NCI-H2081 treated with DMSO at 0.1 percent for 48 hours (cell line): ENCODE measurements at regions not wholly inside any gene's neighbourhood (a gene's known extent, or its start where the extent isn't known, plus 50 kb on each side); places are given as distances from the start of the nearest gene placed in this dataset.

Experiments used
- DNase-seq: peaks from one replicate; lab custom pipeline; 2025; lab: John Stamatoyannopoulos, UW

DNA sequence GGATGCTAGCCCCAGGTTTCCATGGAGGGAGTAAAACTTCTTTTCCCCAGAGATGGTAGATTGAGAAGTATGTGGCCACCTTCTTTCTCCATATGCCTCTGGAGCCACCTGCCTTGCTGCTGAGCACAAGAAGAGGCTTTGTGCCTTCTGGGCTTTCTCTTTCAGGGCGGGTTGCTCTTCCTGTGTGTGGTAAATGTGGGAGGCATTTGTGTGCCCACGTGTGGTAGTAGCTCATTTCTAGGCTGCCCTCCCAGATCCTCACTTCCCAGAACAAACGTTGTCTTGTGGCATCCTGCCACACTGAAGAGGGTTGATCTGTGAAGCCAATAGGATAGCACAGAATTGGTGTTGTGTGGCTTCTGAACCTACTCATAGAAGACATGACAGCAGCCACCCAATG lies 342.0 kb upstream of the PODXL start:
- DNase-seq = no peak

DNA sequence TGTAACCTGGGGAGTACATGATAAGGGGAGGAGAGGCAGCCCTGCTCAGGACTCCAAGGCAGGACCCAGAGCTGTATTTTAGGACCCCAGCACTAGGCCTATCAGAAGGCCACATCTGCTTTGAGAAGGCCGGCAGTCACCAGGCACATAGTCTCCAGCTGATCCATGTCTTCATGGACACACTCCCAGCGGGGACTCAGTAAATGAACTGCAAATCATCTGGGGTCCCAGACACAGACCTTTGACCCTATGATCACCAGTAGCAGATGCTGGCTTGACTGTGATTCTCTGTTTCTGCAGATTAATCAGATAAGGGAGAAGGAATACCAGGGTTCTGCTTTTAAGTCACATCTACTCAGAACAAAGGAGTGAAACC lies 341.4 kb upstream of the PODXL start:
- DNase-seq = no peak

DNA sequence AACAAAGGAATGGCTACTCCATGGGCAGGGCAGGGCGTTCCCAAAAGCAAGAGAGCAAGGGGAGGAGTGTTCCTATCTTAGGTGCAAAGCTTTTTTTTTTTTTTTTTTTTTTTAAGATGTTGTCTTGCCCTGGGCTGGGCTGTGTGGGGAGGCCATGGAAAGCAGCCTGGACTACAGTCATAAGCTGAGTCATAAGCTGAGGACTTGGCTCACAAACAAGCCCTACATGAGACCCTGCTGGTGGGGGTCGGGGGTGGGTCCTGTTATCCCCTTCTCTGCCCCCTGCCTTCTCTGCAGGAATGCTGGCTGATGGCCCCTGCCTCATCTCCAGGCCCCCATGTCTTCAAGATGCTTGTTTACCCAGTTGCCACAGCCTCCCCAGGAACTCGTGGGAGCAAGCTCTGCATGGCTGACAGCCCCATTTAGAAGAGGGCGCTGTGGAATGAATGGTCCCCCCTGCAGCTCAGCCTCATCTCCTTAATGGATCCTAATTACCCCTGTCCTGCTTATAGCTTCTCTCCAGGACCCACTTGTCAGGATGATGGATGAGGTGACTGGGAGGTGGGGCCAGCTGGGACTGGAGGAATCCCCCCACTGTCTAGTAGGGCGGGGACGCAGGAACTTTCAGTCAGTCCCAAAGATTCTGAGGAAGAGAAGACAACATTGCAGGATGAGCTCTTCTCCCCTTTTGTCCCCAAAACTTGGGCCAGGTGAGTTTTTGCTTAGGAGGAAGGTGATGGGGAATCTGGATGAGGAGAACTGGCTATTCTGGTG lies 340.8 kb upstream of the PODXL start:
- DNase-seq = no peak

DNA sequence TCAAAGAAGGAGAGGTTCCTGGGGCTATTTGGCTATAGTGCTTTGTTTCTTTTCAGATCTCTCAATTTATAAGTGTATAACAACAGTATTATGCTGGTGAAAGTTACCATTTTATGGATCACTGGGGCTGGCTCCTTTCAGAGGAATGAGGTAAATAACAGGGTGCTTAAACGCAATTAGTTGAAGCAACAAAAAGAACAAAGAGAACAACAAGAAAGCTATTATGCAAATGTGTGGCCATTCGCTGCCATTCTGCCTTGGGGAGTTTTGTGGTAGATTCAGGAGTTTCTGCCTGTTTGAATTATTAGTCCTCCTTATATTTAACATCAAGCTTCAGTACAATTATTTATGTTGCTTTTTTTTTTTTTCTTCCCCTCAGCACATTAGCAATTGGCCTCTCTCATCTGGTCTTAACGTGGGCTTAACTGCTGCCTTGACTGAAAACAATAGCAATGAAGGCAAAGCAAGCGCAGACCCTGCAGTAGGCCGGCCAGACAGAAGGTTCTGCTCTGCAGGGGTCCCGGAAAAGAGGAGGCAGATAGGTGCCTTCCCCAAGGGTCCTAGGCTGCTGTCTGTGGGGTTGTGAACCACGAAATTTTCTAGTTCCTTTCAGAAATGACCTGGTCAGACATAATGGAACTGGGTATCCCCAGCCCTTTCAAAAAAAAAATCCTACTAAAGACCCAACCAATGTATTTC lies 339.9 kb upstream of the PODXL start:
- DNase-seq = peak; percentile 49

DNA sequence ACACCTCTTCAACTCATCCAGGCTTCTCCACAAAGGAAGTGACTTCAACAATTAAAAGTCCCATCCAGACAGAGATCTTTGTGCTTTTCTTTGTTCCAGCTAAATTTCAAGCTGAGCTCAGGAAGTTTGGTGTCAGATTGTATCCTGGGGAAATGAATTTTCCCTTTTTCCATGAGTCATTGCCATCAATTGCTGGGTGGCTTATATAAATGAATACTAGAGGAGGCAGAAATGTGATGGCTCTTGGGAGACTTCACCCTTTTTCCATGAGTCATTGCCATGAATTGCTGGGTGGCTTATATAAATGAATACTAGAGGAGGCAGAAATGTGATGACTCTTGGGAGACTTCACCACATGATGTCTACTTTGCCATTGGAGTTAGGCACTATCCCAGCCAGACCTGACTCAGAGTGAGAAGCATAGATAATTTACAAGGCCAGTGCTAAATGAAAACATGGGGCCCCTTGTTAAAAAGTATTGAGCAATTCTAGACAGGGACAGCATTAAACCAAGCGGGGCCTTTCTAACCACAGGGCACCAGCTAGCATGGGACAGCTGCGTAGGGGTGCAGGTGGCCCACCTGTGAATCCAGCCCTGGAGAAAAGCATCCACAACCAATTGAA lies 339.2 kb upstream of the PODXL start:
- no peak for DNase-seq

DNA sequence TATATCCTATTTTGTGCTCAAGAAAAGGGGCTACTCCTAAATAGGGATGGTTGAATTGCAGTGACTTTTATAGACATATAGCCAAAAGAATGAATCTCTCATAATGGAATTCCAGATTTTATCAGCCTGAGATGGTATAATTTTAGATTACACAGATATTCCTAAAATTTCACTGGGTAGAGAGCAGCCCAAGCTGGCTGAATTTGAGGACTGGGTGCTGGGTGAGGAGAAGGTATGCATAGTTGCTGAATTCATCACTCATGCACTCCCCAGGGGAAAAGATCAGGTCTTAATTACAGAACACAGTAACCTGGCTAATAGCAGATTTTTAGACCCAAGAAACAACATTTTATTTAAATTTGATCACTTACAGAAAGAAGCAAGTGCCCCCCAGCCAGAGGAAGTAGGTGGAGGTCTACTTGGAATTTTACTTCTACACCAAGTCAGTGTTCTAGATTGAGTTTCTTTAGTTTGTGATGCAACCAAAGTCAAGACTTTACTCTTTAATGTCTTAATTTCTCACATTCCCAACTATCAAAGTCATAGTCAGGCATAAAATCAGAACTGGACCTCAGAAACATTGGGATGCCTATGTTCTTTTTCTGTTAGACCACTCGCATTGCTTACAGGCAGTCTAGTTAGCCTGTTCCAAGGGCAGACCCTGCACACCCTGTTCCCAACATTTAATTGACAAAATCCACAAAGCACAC lies 337.4 kb upstream of the PODXL start:
- no peak for DNase-seq

DNA sequence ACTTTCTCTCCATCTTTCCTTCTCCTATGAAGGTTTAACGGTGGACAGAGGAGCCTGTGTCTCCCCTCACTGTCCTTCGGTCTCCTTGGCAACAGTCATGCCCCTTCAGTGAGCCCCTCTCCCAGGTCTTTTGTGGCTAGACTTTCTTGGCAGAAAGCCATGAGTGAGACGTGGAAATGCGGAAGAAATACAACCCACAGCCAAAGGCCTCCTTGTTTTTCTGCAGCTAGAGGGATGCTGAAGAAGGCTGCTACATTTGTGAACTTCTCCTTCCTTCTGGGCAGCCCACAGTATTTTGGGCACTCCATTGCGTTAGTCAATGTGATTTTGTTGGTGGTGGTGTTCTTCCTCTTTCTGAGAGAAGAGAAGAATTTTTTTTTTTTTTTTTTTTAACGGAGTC lies 333.7 kb upstream of the PODXL start:
- no peak for DNase-seq

DNA sequence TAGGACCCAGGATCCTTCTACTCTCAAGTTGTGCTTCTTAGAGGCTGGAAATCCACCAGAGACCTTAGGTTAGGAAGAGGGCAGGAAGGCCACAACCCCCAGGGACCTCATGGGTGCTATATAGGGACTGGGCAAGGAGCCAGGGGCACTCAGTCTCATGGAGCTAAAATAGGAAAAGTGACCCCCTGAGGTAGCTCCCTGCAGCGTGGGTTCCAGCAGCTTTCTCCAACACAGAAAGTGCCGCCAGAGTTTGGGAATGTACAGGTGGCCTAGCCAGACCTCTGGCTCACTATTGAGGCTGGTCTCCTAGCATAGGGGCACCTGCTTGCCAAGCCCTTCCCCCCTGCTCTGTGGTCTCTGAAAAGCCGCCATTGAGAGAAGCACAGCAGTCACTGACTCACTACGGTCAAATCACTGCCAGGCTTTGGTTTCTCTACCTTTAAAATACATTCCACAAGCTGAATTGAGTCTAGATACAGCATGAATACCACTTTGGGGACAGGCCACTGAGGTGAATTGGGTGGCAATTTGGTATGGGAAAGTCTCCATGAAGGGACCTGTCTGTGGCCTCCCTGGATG lies 333.2 kb upstream of the PODXL start:
- no peak for DNase-seq

DNA sequence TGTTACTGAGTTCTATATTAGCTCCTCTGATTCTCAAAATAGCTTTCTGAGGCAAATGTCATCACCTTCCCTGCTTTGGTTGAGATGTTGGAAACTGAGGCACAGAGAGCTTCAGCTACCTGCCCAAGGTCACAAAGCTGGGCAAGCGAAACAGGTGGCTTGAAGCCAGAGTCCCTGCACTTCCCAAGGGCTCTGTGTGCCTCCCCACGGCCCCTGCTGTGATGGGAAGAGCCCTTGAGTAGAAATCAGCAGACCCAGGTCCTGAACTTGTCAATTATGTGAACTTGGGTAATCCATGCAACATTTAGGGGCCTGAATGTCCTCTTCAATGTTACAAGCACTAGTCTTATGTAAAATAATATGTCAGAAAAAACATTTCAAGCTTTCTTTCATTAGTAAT lies 327.3 kb upstream of the PODXL start:
- no peak for DNase-seq

DNA sequence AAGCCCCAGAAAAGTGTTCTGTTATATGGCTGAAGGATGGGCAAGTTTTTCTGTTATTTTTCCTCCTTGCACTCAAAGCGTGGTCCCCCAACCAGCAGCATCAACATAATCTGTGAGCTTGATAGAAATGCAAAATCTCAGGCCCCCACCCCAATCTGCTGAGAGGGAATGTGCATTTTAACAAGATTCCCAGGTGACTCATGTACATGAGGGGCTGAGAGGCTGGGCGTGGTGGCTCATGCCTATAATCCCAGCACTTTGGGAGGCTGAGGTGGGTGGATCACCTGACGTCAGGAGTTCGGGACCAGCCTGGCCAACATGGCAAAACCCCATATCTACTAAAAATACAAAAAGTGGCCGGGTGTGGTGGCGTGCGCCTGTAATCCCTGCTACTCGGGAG lies 326.8 kb upstream of the PODXL start:
- DNase-seq = no peak

DNA sequence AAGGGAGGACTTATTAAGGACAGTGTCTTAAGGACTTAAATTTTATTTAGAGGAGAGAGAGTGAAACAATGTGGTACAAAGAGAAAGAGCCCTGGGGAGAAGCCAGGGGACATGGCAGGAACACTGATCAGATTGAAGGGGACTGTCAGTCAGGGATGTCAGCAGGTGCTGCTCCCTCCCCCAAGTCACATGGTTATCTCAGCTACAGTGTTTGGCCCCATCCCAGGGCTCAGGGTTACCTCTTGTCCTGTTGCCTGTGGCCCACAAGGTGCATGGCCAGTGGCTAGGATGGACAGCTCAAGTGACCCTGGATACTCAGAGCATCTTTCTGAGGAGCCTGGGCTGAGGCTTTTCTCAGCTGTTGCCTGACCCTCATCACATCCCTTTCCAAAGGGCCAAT lies 325.9 kb upstream of the PODXL start:
- DNase-seq = no peak

DNA sequence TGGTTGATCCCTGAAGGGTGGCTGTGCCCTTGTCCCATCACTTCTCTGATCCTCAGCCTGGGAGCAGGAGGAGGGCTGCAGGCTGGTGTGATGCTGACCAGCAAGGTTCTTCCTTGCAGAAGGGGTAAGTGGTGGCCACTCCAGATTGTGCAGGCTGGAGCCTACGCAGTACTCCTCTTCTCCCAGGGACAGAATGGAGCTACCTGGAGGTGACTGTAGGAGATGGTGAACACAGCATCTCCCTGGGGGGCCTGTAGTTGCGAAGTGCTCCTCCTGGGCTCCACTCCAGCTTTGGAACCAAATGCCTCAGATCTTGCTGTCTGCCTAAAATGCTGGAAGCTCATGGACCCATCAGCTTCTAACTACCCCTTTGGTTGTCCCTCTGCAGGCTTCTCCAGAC lies 323.6 kb upstream of the PODXL start:
- no peak for DNase-seq

DNA sequence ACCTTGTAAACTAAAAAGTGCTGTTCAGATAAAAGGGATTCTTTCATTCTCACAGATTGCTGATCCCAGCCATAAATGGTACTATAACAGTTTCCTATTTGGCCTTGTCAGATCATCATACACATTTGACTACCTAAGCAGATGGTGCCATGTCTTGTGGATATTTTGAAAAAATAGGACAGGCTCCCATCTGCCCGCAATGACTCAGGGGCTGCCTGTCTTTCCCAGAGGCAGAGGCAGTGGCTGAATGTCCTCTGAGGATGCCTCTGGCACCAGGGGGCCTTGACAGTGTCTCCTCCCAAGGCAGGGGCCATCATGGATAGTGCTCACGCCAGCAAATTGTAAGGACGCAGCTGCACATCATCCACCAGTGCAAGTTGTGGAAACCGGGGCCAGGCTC lies 323.0 kb upstream of the PODXL start:
- DNase-seq = no peak

DNA sequence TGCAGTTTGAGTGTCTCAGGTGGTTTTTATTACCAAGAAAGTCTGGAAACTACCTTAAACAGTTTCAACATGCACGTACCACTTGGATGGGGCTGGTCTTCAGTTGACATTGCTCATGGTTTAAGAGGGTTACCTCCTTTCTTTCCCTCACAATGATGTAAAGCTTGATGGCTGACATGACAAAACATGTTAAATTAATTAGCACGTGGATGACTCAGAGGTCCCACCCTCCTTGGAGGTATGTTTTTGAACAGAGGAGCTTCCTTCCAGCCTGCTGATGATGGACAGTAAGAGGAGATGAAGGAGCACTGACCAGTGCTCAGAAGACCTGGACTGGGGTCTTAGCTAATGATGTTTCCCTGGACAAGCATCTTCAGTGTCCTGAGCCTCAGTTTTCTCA lies 322.3 kb upstream of the PODXL start:
- no peak for DNase-seq

DNA sequence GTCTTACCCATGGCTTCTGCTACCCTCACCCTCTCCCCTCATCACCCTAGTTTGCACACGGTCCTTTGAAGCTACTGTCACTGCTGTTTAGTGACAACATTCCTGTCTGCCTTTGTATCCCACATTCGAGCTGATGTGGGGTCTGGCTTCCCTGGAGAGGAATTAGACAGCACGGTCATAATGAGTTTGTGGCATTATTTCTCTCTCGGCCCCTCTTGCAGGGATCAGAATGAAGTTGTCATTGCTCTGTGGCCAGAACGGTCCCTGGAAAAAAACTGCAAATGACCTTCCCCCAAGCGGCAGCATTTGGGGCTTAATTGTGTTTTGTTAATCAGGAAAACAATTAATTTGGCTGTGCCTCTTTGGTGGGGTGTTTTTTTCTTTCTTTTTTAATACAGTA lies 317.2 kb upstream of the PODXL start:
- no peak for DNase-seq

DNA sequence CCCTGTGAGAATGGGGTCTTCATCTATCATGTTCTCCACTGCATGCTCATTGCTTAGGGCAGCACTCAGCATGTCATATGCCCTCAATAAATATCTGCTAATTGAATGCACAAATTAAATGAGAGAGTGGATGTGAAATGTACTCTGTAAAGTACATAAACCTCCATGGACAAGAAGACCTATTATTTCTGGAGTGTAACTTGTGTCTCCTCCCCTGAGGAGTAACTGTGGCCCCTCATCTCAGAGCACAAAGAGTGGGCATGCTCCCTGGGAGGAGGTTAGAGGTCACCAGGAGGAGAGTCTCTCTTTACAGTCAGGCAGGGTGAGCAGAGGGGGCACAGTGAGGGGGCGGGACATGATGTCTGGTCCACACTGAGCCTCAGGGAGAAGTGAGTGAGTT lies 313.6 kb upstream of the PODXL start:
- no peak for DNase-seq

DNA sequence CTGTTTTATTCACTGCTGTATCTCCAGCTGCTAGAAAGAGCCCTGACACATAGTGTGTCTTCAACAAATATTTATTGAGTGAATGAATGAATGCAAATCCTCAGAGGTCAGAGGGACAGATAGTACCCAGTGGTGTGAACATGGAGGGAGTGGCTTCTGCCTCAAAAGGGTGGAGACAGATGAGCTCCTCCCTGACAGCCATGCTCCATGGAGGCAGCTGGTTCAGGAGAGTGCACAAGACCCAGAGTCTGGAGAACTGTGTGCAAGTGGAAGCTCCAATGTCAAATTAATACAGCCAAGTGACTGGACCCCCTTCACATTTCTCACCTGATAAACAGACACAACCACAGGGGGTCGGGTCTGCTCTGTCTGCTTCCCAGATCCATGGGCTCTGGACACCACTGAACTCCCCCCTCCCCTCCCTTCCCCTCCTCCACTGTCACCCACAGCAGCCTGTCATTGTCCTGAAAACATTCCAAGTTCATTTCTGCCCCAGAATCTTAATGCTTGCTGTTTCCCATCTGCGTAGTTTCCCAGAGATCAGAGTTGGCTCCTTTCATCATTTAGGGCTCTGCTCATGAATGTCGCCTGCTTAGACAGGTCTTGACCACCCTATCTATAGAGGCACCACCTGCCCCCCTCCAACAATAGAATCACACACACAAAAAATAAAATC lies 312.9 kb upstream of the PODXL start:
- DNase-seq = no peak

DNA sequence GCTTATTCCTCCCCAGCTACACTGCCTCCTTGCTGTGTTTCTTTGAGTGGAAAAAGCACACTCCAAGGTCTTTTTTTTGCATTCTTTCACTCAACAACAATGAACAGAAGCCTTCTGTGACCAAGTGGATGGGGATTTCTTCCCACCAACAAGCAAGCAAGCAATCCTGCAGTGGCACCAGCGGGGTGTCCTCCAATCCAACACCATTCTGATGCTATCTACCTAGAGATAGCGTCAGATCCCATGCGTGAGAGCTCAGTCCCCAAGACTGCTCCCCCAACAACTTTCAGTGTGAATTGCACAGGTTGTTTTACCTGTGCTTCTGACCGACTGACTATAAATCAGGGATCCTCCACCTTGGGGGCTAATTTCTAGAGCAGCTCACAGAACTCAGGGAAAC lies 311.0 kb upstream of the PODXL start:
- DNase-seq = no peak

DNA sequence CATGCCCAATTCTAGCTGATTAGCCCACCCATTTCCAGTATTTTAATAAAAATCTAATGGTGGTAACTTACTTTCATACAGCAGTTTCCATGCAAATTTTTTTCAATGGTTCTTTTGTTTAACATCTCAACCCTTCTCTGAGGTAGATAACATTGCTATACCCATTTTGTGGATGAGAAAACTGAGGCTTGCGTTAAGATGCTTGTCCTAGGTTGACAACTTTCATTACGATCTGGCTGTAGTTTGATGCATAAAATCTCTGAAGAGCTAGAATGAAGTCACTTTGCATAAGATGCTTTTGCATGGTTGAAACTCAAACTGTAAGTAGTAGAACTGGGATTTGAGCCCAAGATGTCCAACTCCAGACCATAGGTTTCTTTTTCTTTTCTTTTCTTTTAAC lies 309.5 kb upstream of the PODXL start:
- no peak for DNase-seq

DNA sequence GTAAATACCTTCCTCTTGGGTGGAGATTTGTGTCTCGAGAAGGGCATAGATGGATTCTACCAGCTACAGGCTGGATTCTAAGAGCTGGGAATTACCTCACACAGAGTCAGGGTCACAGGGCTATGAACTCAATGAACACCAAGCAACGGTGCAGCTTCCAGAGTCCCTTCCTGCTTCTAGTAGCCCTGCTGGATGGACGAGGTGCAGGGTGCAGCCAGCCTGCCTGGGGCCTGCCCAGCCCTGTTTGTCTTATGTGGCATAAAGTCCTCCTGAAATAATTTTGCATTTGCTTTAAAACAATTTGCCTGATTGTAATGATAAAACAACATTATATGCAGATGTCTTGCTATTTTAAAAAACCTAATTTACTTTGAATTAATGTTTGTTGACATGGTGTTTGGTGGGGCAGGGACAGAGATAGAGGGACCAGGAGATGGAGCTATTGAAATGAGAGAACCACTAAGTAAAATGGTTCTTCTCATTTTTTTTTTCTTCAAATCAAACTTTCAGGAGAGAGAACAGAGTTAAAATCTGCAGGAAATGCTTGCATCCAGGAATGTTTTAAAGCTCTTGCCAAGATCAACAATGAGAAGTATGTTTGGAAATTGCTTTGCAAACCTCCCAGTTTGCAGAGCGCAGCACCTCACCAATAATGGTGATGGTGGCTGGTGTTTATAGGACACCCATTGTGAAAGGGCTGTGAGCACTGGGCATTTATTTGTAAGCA lies 305.4 kb upstream of the PODXL start:
- no peak for DNase-seq

DNA sequence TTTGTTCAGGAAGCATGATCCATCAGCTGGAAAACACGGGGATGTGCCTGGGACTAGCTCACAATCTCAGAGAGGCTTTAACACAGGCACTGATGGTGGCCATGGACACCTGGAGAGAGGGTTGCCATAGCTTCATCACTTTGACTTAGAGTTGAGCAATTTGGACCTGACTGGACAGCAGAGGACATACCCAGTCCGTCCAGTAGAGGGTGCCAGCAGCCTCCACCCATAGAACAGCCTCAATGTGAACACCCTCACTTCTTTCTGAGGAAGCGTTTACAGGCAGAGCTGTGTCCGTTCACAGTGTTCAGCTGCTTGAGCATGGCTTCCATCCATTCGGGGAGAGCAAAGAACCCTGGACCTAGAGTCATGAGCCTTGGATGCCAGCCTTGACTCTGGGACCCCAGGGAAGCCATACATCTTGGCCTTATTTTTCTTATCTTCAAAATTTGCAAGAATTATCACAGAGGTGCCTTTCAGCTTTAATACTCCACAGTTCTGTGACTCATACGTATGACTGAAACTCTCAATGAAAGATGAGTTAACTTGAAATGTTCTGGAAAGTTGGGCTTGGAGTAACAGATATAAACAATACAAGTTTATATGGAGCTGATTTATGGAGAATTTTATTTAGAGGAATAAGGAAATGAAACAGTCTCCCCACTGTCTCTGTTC lies 302.9 kb upstream of the PODXL start:
- DNase-seq = no peak
